ENCODE measurements at regions not wholly inside any gene's neighbourhood (a gene's known extent, or its start where the extent isn't known, plus 50 kb on each side); places are given as distances from the start of the nearest gene placed in this dataset.

- TF ChIP-seq CTCF (IDR thresholded peaks at IDR 0.05) (no peak), POLR2A (IDR thresholded peaks at IDR 0.05) (no peak), POLR2AphosphoS5 (IDR thresholded peaks at IDR 0.05) (no peak)
Measured at GRCh38 chr6:156658966-156659821, 118.0 kb upstream of the ARID1B start.

Data from prostate gland (tissue), 2 donors.